Upper lobe of left lung (tissue), 4 donors: ENCODE measurements at regions not wholly inside any gene's neighbourhood (a gene's known extent, or its start where the extent isn't known, plus 50 kb on each side); places are given as distances from the start of the nearest gene placed in this dataset.
"Not testable (repeated sequence)": the region's sequence is repeated elsewhere in the genome, so short reads cannot be mapped to it uniquely, and the experiment has no call there.

Source experiments
- EP300 ChIP-seq, 4 donors: sonication (generic); formaldehyde crosslinking; IDR thresholded peaks; one replicate each; pipeline ENCODE4 v1.5.1; 2017; ENCODE audit warnings: antibody characterized with exemption in 4 of 4, control low read depth in 2 of 4
- TF ChIP-seq, protein P1 (sequence below), 6 experiments: fragments of 450-650 bp in 4 of 6; fragments of 200-600 bp in 2 of 6; sonication (generic) in 2 of 6; IDR thresholded peaks; one replicate each; pipeline ENCODE4 v1.5.1; 2016 to 2019; ENCODE audit warnings: antibody characterized with exemption in 6 of 6

- TF ChIP-seq EP300 (IDR thresholded peaks at IDR 0.05), result not testable (repeated sequence)
- TF ChIP-seq, protein P1, sequence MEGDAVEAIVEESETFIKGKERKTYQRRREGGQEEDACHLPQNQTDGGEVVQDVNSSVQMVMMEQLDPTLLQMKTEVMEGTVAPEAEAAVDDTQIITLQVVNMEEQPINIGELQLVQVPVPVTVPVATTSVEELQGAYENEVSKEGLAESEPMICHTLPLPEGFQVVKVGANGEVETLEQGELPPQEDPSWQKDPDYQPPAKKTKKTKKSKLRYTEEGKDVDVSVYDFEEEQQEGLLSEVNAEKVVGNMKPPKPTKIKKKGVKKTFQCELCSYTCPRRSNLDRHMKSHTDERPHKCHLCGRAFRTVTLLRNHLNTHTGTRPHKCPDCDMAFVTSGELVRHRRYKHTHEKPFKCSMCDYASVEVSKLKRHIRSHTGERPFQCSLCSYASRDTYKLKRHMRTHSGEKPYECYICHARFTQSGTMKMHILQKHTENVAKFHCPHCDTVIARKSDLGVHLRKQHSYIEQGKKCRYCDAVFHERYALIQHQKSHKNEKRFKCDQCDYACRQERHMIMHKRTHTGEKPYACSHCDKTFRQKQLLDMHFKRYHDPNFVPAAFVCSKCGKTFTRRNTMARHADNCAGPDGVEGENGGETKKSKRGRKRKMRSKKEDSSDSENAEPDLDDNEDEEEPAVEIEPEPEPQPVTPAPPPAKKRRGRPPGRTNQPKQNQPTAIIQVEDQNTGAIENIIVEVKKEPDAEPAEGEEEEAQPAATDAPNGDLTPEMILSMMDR (IDR thresholded peaks at IDR 0.05), result not testable (repeated sequence)
Observed at GRCh38 chr21:13876999-13877398, 267.4 kb downstream of the POTED start.
